ENCODE measurements at regions not wholly inside any gene's neighbourhood (a gene's known extent, or its start where the extent isn't known, plus 50 kb on each side); places are given as distances from the start of the nearest gene placed in this dataset.

DNA sequence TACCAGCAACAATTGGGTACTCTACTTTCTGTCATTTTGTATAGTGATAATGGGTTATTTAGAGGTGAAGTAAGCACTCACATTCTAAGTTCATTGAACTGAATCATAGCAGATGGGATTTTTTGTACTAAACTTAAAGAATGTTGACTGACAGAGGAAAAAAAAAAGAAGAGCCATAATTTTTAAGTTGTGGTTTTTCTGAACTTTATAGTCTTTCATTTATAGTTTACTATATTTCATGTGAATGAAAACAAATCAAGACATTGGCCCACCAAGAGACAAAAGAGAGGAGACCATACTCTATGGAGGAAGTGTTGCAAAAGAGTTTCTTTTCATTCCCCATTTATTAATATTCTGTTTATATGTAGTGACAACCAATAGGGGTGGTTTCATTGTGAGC lies 685.7 kb downstream of the BCKDHB start:
- TF ChIP-seq CHD2 (IDR thresholded peaks at IDR 0.05; ENCODE audit: low read length, partially characterized antibody) (no peak), TCF12 (IDR thresholded peaks at IDR 0.05) (no peak), RAD21 (IDR thresholded peaks at IDR 0.05; ENCODE audit: low read length) (no peak), FOXM1 (IDR thresholded peaks at IDR 0.05; ENCODE audit: low read depth) (no peak), RXRA (IDR thresholded peaks at IDR 0.05; ENCODE audit: borderline replicate concordance, low read depth) (no peak), MEF2A (IDR thresholded peaks at IDR 0.05; ENCODE audit: borderline replicate concordance, low read depth) (no peak), EP300 (IDR thresholded peaks at IDR 0.05; ENCODE audit: borderline replicate concordance in 1 of 2, low read depth in 1 of 2, low read length in 1 of 2) (no peak), GABPA (IDR thresholded peaks at IDR 0.05; ENCODE audit: low read depth) (no peak), YY1 (IDR thresholded peaks at IDR 0.05; ENCODE audit: low read depth) (no peak), PBX3 (IDR thresholded peaks at IDR 0.05) (no peak), REST (IDR thresholded peaks at IDR 0.05; ENCODE audit: low read depth, low read length) (no peak), NRF1 (IDR thresholded peaks at IDR 0.05; ENCODE audit: low read depth, low read length) (no peak), RCOR1 (IDR thresholded peaks at IDR 0.05; ENCODE audit: low read length) (no peak), SIN3A (IDR thresholded peaks at IDR 0.05; ENCODE audit: borderline replicate concordance, low read depth, low read length) (no peak), JUND (IDR thresholded peaks at IDR 0.05) (no peak), FOSL2 (IDR thresholded peaks at IDR 0.05; ENCODE audit: borderline replicate concordance, low read depth) (no peak)
- TF ChIP-seq, protein P1, sequence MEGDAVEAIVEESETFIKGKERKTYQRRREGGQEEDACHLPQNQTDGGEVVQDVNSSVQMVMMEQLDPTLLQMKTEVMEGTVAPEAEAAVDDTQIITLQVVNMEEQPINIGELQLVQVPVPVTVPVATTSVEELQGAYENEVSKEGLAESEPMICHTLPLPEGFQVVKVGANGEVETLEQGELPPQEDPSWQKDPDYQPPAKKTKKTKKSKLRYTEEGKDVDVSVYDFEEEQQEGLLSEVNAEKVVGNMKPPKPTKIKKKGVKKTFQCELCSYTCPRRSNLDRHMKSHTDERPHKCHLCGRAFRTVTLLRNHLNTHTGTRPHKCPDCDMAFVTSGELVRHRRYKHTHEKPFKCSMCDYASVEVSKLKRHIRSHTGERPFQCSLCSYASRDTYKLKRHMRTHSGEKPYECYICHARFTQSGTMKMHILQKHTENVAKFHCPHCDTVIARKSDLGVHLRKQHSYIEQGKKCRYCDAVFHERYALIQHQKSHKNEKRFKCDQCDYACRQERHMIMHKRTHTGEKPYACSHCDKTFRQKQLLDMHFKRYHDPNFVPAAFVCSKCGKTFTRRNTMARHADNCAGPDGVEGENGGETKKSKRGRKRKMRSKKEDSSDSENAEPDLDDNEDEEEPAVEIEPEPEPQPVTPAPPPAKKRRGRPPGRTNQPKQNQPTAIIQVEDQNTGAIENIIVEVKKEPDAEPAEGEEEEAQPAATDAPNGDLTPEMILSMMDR (IDR thresholded peaks at IDR 0.05) = no peak
- TF ChIP-seq, protein P2, sequence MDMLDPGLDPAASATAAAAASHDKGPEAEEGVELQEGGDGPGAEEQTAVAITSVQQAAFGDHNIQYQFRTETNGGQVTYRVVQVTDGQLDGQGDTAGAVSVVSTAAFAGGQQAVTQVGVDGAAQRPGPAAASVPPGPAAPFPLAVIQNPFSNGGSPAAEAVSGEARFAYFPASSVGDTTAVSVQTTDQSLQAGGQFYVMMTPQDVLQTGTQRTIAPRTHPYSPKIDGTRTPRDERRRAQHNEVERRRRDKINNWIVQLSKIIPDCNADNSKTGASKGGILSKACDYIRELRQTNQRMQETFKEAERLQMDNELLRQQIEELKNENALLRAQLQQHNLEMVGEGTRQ (IDR thresholded peaks at IDR 0.05; ENCODE audit: borderline replicate concordance, low read depth, low read length) = no peak

More for the DNA sequence above, 685.7 kb downstream of the BCKDHB start:
- 0 out of 2 replicates have a peak, but pooled peaks cover 4% of the 10 kb centered on the region for H3K9me2 ChIP-seq
- H3F3A ChIP-seq (replicated peaks; ENCODE audit: insufficient read depth) = no peaks in the 10 kb centered on the region
- H3K9me3 ChIP-seq = no peaks in the 10 kb centered on the region
- no peak overlapping the region for H3K4me3 ChIP-seq (ENCODE audit: low read depth in 2 of 2, low read length in 1 of 2)
- no peaks in the 10 kb centered on the region; a peak in 1 of 4 replicates for H3K4me1 ChIP-seq (ENCODE audit: control insufficient read depth in 1 of 2, insufficient read depth in 2 of 2, low read depth in 1 of 2, low read length in 1 of 2)
- no peak overlapping the region for H3K4me2 ChIP-seq
- no peaks in the 10 kb centered on the region for H4K20me1 ChIP-seq (ENCODE audit: insufficient read depth)
- ChIA-PET CTCF (no interaction called here), POLR2A (no interaction called here)
- no peaks in the 10 kb centered on the region for H3K79me2 ChIP-seq (ENCODE audit: insufficient read depth)
- no peak overlapping the region for H3K9ac ChIP-seq
- no peaks in the 10 kb centered on the region for H3K36me3 ChIP-seq (replicated peaks in 1 of 2; ENCODE audit: control insufficient read depth in 1 of 2, insufficient read depth in 2 of 2, low read length in 1 of 2)
- DNase-seq = no peak
- no peak overlapping the region for H3K27ac ChIP-seq (ENCODE audit: low read depth in 2 of 2, low read length in 1 of 2)
- H2AFZ ChIP-seq (ENCODE audit: low read depth) = no peak overlapping the region
- H3K27me3 ChIP-seq (ENCODE audit: insufficient read depth) = no peaks in the 10 kb centered on the region
